ENCODE measurements at regions not wholly inside any gene's neighbourhood (a gene's known extent, or its start where the extent isn't known, plus 50 kb on each side); places are given as distances from the start of the nearest gene placed in this dataset.

- peak; percentile 13 for TF ChIP-seq CTCF (IDR thresholded peaks at IDR 0.05; ENCODE audit: low read depth, low read length)
- no peaks in the 10 kb centered on the region for H3K36me3 ChIP-seq
- no peak overlapping the region for H3K27ac ChIP-seq
- no peaks in the 10 kb centered on the region for H3K27me3 ChIP-seq
- peak in 1 of 2 donors; percentile 93 for DNase-seq (ENCODE audit: low read depth in 1 of 2, low spot score in 1 of 2)
- no peaks in the 10 kb centered on the region for H3K9me3 ChIP-seq (ENCODE audit: low read depth)
- H3K4me3 ChIP-seq = no peak overlapping the region
- no peaks in the 10 kb centered on the region for H3K4me1 ChIP-seq (ENCODE audit: low read depth)
Observed at GRCh38 chr20:51335329-51335841, 207.1 kb downstream of the NFATC2 start.

- no peak for TF ChIP-seq CTCF (IDR thresholded peaks at IDR 0.05; ENCODE audit: low read depth, low read length)
- no peaks in the 10 kb centered on the region for H3K27me3 ChIP-seq
- DNase-seq (ENCODE audit: low read depth in 1 of 2, low spot score in 1 of 2) = no peak
- no peak overlapping the region for H3K27ac ChIP-seq
- no peaks in the 10 kb centered on the region for H3K4me1 ChIP-seq (ENCODE audit: low read depth)
- no peaks in the 10 kb centered on the region for H3K36me3 ChIP-seq
- H3K4me3 ChIP-seq = no peak overlapping the region
- no peaks in the 10 kb centered on the region for H3K9me3 ChIP-seq (ENCODE audit: low read depth)
Observed at GRCh38 chr20:51334609-51335008, 207.9 kb downstream of the NFATC2 start.

- no peaks in the 10 kb centered on the region for H3K27me3 ChIP-seq
- no peaks in the 10 kb centered on the region for H3K9me3 ChIP-seq (ENCODE audit: low read depth)
- TF ChIP-seq CTCF (IDR thresholded peaks at IDR 0.05; ENCODE audit: low read depth, low read length) = no peak
- no peaks in the 10 kb centered on the region for H3K36me3 ChIP-seq
- DNase-seq (ENCODE audit: low read depth in 1 of 2, low spot score in 1 of 2) = no peak
- no peak overlapping the region for H3K4me3 ChIP-seq
- H3K4me1 ChIP-seq (ENCODE audit: low read depth) = no peaks in the 10 kb centered on the region
- no peak overlapping the region for H3K27ac ChIP-seq
Observed at GRCh38 chr20:51333971-51334370, 208.5 kb downstream of the NFATC2 start.

GRCh38 chr20:51333446-51333845, 209.1 kb downstream of the NFATC2 start:
- H3K27ac ChIP-seq = no peak overlapping the region

GRCh38 chr20:51331481-51331880, 211.0 kb downstream of the NFATC2 start:
- H3K27ac ChIP-seq = no peak overlapping the region
- peak in 1 of 2 donors; percentile 50 for DNase-seq (ENCODE audit: low read depth in 1 of 2, low spot score in 1 of 2)

More at GRCh38 chr20:51333446-51333845, 209.1 kb downstream of the NFATC2 start:
- no peaks in the 10 kb centered on the region for H3K9me3 ChIP-seq (ENCODE audit: low read depth)
- H3K4me1 ChIP-seq (ENCODE audit: low read depth) = no peaks in the 10 kb centered on the region
- H3K4me3 ChIP-seq = no peak overlapping the region
- no peak for TF ChIP-seq CTCF (IDR thresholded peaks at IDR 0.05; ENCODE audit: low read depth, low read length)
- no peaks in the 10 kb centered on the region for H3K27me3 ChIP-seq
- no peaks in the 10 kb centered on the region for H3K36me3 ChIP-seq
- DNase-seq (ENCODE audit: low read depth in 1 of 2, low spot score in 1 of 2) = no peak

More at GRCh38 chr20:51331481-51331880, 211.0 kb downstream of the NFATC2 start:
- no peak for TF ChIP-seq CTCF (IDR thresholded peaks at IDR 0.05; ENCODE audit: low read depth, low read length)
- no peaks in the 10 kb centered on the region for H3K27me3 ChIP-seq
- H3K4me3 ChIP-seq = no peak overlapping the region
- H3K9me3 ChIP-seq (ENCODE audit: low read depth) = no peaks in the 10 kb centered on the region
- H3K4me1 ChIP-seq (ENCODE audit: low read depth) = no peaks in the 10 kb centered on the region
- H3K36me3 ChIP-seq = no peaks in the 10 kb centered on the region
